ENCODE measurements at regions not wholly inside any gene's neighbourhood (a gene's known extent, or its start where the extent isn't known, plus 50 kb on each side); places are given as distances from the start of the nearest gene placed in this dataset.

DNA sequence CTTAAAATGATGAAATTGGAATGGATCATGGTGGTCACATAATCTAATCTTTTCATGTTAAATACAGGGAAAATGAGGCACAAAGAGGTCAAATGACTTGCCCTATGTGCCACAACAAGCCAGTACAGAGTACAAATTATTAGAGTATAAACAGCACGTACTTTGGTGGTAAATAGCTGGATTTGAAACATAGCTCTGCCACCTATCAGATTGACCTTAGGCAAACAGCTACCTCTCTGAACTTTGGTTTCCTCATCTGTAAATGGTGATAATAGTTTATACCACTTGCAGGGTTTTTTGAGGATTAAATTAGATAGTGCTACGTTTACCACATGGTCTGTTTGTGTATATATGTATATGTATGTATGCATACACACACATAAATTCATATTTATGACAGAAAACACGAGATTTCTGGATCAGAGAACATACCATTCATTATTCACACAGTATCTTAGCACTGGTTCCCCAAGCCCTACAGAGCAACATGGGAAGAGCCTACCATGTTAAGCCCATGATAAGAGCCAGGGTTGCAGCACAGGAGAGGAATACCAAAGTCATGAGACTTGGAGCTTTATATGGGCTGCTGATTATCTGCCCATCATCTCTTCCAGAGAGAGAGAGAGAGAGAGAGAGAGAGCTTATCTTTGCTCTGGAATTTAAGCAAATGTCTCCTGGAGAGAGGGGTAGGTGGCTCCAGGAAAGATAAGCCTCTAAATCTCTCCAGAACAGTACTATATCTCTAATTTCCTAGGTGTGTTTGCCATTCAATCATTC is 73.5 kb downstream of the MDH1 start:
- CTCF ChIA-PET: interaction anchor here (1.0 kb wide), 1 partner anchor 29 kb away, joined by 3 read pairs; no protein-coding TSS in a partner anchor
- POLR2A ChIA-PET: interaction anchor here (0.5 kb wide), 1 partner anchor 17 kb away, joined by 3 read pairs; no protein-coding TSS in a partner anchor
- Histone ChIP-seq H3K36me3 (replicated peaks in 1 of 2; ENCODE audit: control insufficient read depth in 1 of 2, insufficient read depth in 2 of 2, low read length in 1 of 2) (no peaks in the 10 kb centered on the region), H3K79me2 (ENCODE audit: insufficient read depth) (no peaks in the 10 kb centered on the region), H3K9me3 (no peaks in the 10 kb centered on the region), H3K4me3 (ENCODE audit: low read depth in 2 of 2, low read length in 1 of 2) (no peak overlapping the region), H4K20me1 (ENCODE audit: insufficient read depth) (no peaks in the 10 kb centered on the region), H3K4me1 (ENCODE audit: control insufficient read depth in 1 of 2, insufficient read depth in 2 of 2, low read depth in 1 of 2, low read length in 1 of 2) (no peaks in the 10 kb centered on the region; a peak in 1 of 4 replicates), H3K27ac (ENCODE audit: low read depth in 2 of 2, low read length in 1 of 2) (no peak overlapping the region), H3K27me3 (ENCODE audit: insufficient read depth) (no peaks in the 10 kb centered on the region), H2AFZ (ENCODE audit: low read depth) (no peak overlapping the region), H3K9ac (no peak overlapping the region), H3K9me2 (no peaks in the 10 kb centered on the region), H3F3A (replicated peaks; ENCODE audit: insufficient read depth) (peaks cover 3% of the 10 kb centered on the region), H3K4me2 (no peak overlapping the region)
- no peak for TF ChIP-seq TCF12 (IDR thresholded peaks at IDR 0.05)
- TF ChIP-seq MEF2A (IDR thresholded peaks at IDR 0.05; ENCODE audit: borderline replicate concordance, low read depth): no peak
- TF ChIP-seq TAF1 (IDR thresholded peaks at IDR 0.05; ENCODE audit: borderline replicate concordance, low read depth, low read length): no peak
- no peak for TF ChIP-seq USF2 (IDR thresholded peaks at IDR 0.05; ENCODE audit: borderline replicate concordance, low read depth, low read length)
- TF ChIP-seq YY1 (IDR thresholded peaks at IDR 0.05; ENCODE audit: low read depth): no peak
- TF ChIP-seq RAD21 (IDR thresholded peaks at IDR 0.05; ENCODE audit: low read length): no peak
- no peak for TF ChIP-seq EZH2phosphoT487 (IDR thresholded peaks at IDR 0.05; ENCODE audit: borderline replicate concordance, low read depth)
- TF ChIP-seq PBX3 (IDR thresholded peaks at IDR 0.05): no peak
- TF ChIP-seq FOXM1 (IDR thresholded peaks at IDR 0.05; ENCODE audit: low read depth): no peak
- no peak for TF ChIP-seq CHD2 (IDR thresholded peaks at IDR 0.05; ENCODE audit: low read length, partially characterized antibody)
- TF ChIP-seq IRF3 (IDR thresholded peaks at IDR 0.05; ENCODE audit: low read depth, low read length): no peak
- TF ChIP-seq GATA2 (CRISPR knock-in tag; IDR thresholded peaks at IDR 0.05): no peak
- no peak for TF ChIP-seq RCOR1 (IDR thresholded peaks at IDR 0.05; ENCODE audit: low read length)
- no peak for TF ChIP-seq NRF1 (IDR thresholded peaks at IDR 0.05; ENCODE audit: low read depth, low read length)
- no peak for TF ChIP-seq SMC3 (IDR thresholded peaks at IDR 0.05; ENCODE audit: low read depth, low read length)
- TF ChIP-seq SIN3A (IDR thresholded peaks at IDR 0.05; ENCODE audit: borderline replicate concordance, low read depth, low read length): no peak
- TF ChIP-seq FOXJ3 (CRISPR knock-in tag; IDR thresholded peaks at IDR 0.05): no peak
- TF ChIP-seq RFX5 (IDR thresholded peaks at IDR 0.05; ENCODE audit: low read length): no peak
- 49% methylated on average over 3 of the region's 3 CpGs for WGBS (ENCODE audit: low lambda C conversion rate)
- no peak for DNase-seq

All from SK-N-SH (cell line).